ENCODE measurements at regions not wholly inside any gene's neighbourhood (a gene's known extent, or its start where the extent isn't known, plus 50 kb on each side); places are given as distances from the start of the nearest gene placed in this dataset.
"Not testable (repeated sequence)": the region's sequence is repeated elsewhere in the genome, so short reads cannot be mapped to it uniquely, and the experiment has no call there.

DNA sequence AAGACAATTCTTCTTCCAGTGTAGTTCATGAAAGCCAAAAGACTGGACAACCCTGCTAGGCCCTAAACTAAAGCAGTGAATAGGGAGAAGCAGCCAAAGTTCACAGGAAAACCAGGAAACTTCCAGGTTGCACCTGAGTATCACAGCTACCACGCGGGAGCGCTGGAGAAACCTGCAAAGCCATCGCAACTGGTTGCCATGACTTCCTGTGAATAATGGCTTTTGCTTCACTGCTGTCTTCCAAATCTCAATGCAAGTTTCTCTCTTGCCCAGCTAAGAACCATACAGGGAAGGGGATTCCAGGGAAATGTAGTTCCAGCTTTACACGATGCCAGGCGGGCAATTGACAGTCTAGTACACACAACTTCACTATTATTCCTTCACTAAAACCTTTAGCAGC is 114.1 kb downstream of the GXYLT1 start:
- no peak for DNase-seq
- no peak overlapping the region for H3K4me3 ChIP-seq
- TF ChIP-seq, protein P1, sequence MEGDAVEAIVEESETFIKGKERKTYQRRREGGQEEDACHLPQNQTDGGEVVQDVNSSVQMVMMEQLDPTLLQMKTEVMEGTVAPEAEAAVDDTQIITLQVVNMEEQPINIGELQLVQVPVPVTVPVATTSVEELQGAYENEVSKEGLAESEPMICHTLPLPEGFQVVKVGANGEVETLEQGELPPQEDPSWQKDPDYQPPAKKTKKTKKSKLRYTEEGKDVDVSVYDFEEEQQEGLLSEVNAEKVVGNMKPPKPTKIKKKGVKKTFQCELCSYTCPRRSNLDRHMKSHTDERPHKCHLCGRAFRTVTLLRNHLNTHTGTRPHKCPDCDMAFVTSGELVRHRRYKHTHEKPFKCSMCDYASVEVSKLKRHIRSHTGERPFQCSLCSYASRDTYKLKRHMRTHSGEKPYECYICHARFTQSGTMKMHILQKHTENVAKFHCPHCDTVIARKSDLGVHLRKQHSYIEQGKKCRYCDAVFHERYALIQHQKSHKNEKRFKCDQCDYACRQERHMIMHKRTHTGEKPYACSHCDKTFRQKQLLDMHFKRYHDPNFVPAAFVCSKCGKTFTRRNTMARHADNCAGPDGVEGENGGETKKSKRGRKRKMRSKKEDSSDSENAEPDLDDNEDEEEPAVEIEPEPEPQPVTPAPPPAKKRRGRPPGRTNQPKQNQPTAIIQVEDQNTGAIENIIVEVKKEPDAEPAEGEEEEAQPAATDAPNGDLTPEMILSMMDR (IDR thresholded peaks at IDR 0.05) = no peak
- no peaks in the 10 kb centered on the region for H3K4me1 ChIP-seq
- no peak for ATAC-seq
- H3K9me3 ChIP-seq = peaks cover 2% of the 10 kb centered on the region
- H3K27ac ChIP-seq = no peak overlapping the region
- intact Hi-C loops (cut with DNase I) = no loop called here
- 94 to 95% (median 94%) methylated on average over 6 of the region's 6 CpGs for WGBS, 3 donors
- no peaks in the 10 kb centered on the region for H3K27me3 ChIP-seq (ENCODE audit: insufficient read depth in 3 of 3, low read length in 2 of 3)
- no peaks in the 10 kb centered on the region for H3K36me3 ChIP-seq (ENCODE audit: insufficient read depth in 1 of 2, low read depth in 1 of 2)

GRCh38 chr12:42027546-42027945 is 117.1 kb downstream of the GXYLT1 start:
- TF ChIP-seq, protein P1 (IDR thresholded peaks at IDR 0.05) = no peak
- DNase-seq (no peak), ATAC-seq (no peak)
- intact Hi-C loops (cut with DNase I) = loop anchor here in 1 of 2 donors (10.0 kb wide), 2 partner anchors 343 to 1083 kb away; no protein-coding TSS in a partner anchor
- no peak overlapping the region for H3K27ac ChIP-seq
- H3K4me3 ChIP-seq = no peak overlapping the region
- H3K36me3 ChIP-seq (ENCODE audit: insufficient read depth in 1 of 2, low read depth in 1 of 2) = no peaks in the 10 kb centered on the region
- no peaks in the 10 kb centered on the region for H3K27me3 ChIP-seq (ENCODE audit: insufficient read depth in 3 of 3, low read length in 2 of 3)
- no peaks in the 10 kb centered on the region for H3K9me3 ChIP-seq
- 52 to 71% (median 66%) methylated on average over 5 of the region's 5 CpGs for WGBS, 3 donors
- no peaks in the 10 kb centered on the region for H3K4me1 ChIP-seq

DNA sequence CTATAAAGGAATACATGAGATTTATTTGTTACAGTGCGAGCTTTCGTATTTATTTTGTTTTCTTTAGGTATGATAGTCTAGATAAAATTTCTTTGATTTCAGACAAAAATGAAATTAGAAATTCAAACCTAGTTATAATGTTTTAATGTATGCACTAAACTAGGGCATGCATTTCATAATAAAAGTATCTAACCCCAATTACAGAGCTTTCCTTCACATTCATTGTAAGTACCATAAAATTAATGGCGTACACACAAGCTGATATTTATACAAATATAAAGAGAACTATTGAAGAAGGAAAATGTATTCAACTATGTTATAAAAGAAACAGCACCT is 120.2 kb downstream of the GXYLT1 start:
- 23 to 26% (median 26%) methylated on average over 3 of the region's 3 CpGs for WGBS, 3 donors
- Histone ChIP-seq H3K4me1 (no peaks in the 10 kb centered on the region), H3K4me3 (peak overlapping the region; percentile 53), H3K27ac (no peak overlapping the region), H3K36me3 (ENCODE audit: insufficient read depth in 1 of 2, low read depth in 1 of 2) (no peaks in the 10 kb centered on the region), H3K9me3 (no peaks in the 10 kb centered on the region), H3K27me3 (ENCODE audit: insufficient read depth in 3 of 3, low read length in 2 of 3) (no peaks in the 10 kb centered on the region)
- TF ChIP-seq, protein P1 (IDR thresholded peaks at IDR 0.05) = no peak
- ATAC-seq (no peak), DNase-seq (no peak)
- intact Hi-C loops (cut with DNase I) = loop anchor here (2.0 to 10.0 kb wide), 5 partner anchors 340 to 1080 kb away; no protein-coding TSS in a partner anchor

DNA sequence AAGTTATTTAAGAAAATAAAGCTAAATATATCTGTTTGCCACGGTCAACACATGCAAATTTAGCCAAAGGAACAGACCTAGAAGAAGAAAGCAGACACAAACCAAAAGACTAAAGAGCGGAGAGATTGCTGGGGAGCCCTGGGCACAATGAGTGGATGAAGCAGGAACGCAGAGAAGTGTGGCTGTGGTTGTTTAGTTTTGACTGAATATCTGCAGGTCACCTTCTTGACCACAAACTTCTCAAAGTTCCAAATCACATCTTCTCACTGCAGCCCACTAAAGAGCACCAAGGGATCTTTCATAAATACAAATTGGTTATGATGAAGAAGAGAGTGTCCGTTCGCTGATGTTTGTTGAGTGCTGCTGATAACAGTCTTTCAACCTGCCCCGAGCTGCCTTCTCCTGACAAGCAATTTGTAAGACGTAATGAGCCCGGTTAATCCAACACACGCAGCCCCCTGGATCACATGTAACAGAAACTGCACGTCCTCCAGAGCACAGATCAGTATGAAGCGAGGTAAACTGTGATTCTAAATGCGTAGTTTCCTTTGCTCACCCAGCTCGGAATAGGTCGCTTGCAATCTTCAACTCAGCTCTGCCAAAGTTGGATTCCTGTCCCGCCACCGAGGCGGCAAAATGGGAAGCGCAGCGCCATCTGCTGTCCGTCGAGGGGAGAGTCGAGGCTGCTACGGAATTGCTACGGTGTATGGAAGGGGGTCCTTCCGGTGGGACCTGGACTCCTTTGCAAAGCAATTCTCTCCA is 120.8 kb downstream of the GXYLT1 start:
- WGBS, 3 donors = 10 to 13% (median 11%) methylated on average over 25 of the region's 25 CpGs
- intact Hi-C loops (cut with DNase I) = loop anchor here (2.0 to 10.0 kb wide), 5 partner anchors 339 to 1079 kb away; no protein-coding TSS in a partner anchor

DNA sequence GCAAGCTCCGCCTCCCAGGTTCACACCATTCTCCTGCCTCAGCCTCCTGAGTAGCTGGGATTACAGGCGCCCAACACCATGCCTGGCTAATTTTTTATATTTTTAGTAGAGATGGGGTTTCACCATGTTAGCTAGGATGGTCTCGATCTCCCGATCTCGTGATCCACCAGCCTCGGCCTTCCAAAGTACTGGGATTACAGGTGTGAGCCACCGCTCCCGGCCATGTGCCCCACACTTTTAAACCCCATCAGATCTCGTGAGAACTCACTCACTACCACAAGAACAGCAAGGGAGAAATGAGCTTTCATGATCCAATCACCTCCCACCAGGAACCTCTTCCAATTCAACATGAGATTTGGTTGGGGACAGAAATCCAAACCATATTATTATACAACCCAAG is 122.7 kb downstream of the GXYLT1 start:
- not testable (repeated sequence) for H3K9me3 ChIP-seq; H3K36me3 ChIP-seq (ENCODE audit: insufficient read depth in 1 of 2, low read depth in 1 of 2); H3K4me1 ChIP-seq; H3K27ac ChIP-seq; ATAC-seq; DNase-seq; H3K27me3 ChIP-seq (ENCODE audit: insufficient read depth in 3 of 3, low read length in 2 of 3); H3K4me3 ChIP-seq
- WGBS, 3 donors = 94 to 96% (median 95%) methylated on average over 9 of the region's 9 CpGs
- intact Hi-C loops (cut with DNase I) = loop anchor here (5.0 to 10.0 kb wide), 4 partner anchors 337 to 1077 kb away; no protein-coding TSS in a partner anchor

More for the DNA sequence above, 120.8 kb downstream of the GXYLT1 start:
- Histone ChIP-seq H3K27ac (no peak overlapping the region), H3K9me3 (no peaks in the 10 kb centered on the region), H3K36me3 (ENCODE audit: insufficient read depth in 1 of 2, low read depth in 1 of 2) (no peaks in the 10 kb centered on the region), H3K27me3 (ENCODE audit: insufficient read depth in 3 of 3, low read length in 2 of 3) (no peaks in the 10 kb centered on the region), H3K4me3 (peak overlapping the region; percentile 53), H3K4me1 (no peaks in the 10 kb centered on the region)
- TF ChIP-seq, protein P1 (IDR thresholded peaks at IDR 0.05) = peak; percentile 96
- DNase-seq = peak; percentile 73 to 87
- peak; percentile 90 to 96 (median 93) for ATAC-seq

All from psoas muscle (tissue), 7 donors.